Erythroblast (primary cell): ENCODE measurements at regions not wholly inside any gene's neighbourhood (a gene's known extent, or its start where the extent isn't known, plus 50 kb on each side); places are given as distances from the start of the nearest gene placed in this dataset.

ENCODE experiments used
- GATA1 ChIP-seq: IDR thresholded peaks from 2 replicates; pipeline ENCODE4 v1.6.1; 2011; ENCODE audit warnings: low read depth, mild to moderate bottlenecking, control low read depth, low read length, moderate library complexity
- POLR2A ChIP-seq: IDR thresholded peaks from 2 replicates; pipeline ENCODE4 v1.6.1; 2011; ENCODE audit warnings: mild to moderate bottlenecking, low read length

- TF ChIP-seq POLR2A (no peak), GATA1 (no peak)
These were observed 186.2 kb downstream of the HAO1 start for GRCh38 chr20:7754102-7754501.
